A549 (cell line): ENCODE measurements at regions not wholly inside any gene's neighbourhood (a gene's known extent, or its start where the extent isn't known, plus 50 kb on each side); places are given as distances from the start of the nearest gene placed in this dataset.

Experiments used
- ATAC-seq, 2 experiments: fragments of 200-7000 bp in 1 of 2; fragments of >200 bp in 1 of 2; cut with Nextera tagmentation in 1 of 2; cut with Tn5 transposase in 1 of 2; 3 replicates each; pipeline versions ENCODE4 v1.8.0 to v1.9.1; 2018 to 2020; ENCODE audit warnings: mild to moderate bottlenecking in 1 of 2, moderate library complexity in 1 of 2
- CTCF ChIA-PET: fragments of 300-600 bp; sonication (Branson Sonifier 250); formaldehyde crosslinking; extraction: SDS; loops from one replicate; lab custom pipeline; 2021; ENCODE audit warnings: antibody characterized with exemption, inconsistent platforms; lab: Yijun Ruan, JAX
- POLR2A ChIA-PET: fragments of 350-600 bp; formaldehyde crosslinking; extraction: SDS; loops from one replicate; lab custom pipeline; 2021; ENCODE audit warnings: antibody characterized with exemption, inconsistent platforms; lab: Yijun Ruan, JAX
- DNase-seq, 2 experiments: peaks; one replicate each; pipeline versions ENCODE4 v3.0.0 to v3.0.0-alpha.2; 2011 to 2016; ENCODE audit warnings: low read depth in 1 of 2, low spot score in 1 of 2
- FAIRE-seq: peaks from 2 replicates; lab custom pipeline; 2011; peaks lifted over from hg19 to GRCh38; lab: Jason Lieb, UNC
- H3K27ac ChIP-seq, 2 experiments: fragments of >200 bp; sonication (Bioruptor Twin); formaldehyde crosslinking; 3 replicates each; pipeline ENCODE4 v1.5.1; 2016 to 2017
- H3K4me1 ChIP-seq: fragments of >200 bp; sonication (Bioruptor Twin); formaldehyde crosslinking; 3 replicates; pipeline ENCODE4 v1.6.1; 2016
- H3K4me2 ChIP-seq: fragments of >200 bp; sonication (Bioruptor Twin); formaldehyde crosslinking; 3 replicates; pipeline ENCODE4 v1.6.1; 2016
- H3K4me3 ChIP-seq: fragments of >200 bp; sonication (Bioruptor Twin); formaldehyde crosslinking; 3 replicates; pipeline ENCODE4 v1.5.1; 2016
- H3K9me3 ChIP-seq: fragments of >200 bp; sonication (Bioruptor Twin); formaldehyde crosslinking; 3 replicates; pipeline ENCODE4 v1.6.1; 2016
- BCL3 ChIP-seq: fragments of >200 bp; sonication (Bioruptor Twin); formaldehyde crosslinking; IDR thresholded peaks from 3 replicates; pipeline ENCODE4 v1.6.1; 2016
- BHLHE40 ChIP-seq: IDR thresholded peaks from 2 replicates; pipeline ENCODE4 v1.6.1; 2012; ENCODE audit warnings: low read depth, low read length, inconsistent platforms
- CBX2 ChIP-seq: fragments of 200-600 bp; sonication (generic); IDR thresholded peaks from 2 replicates; pipeline ENCODE4 v1.6.1; 2016; ENCODE audit warnings: low read depth, mild to moderate bottlenecking, borderline replicate concordance
- CEBPB ChIP-seq, 2 experiments: fragments of >200 bp in 1 of 2; sonication (Bioruptor Twin) in 1 of 2; formaldehyde crosslinking in 1 of 2; IDR thresholded peaks; 2 replicates each; pipeline ENCODE4 v1.6.1; 2012 to 2016
- EHMT2 ChIP-seq: fragments of 200-600 bp; sonication (generic); IDR thresholded peaks from 2 replicates; pipeline ENCODE4 v1.6.1; 2016; ENCODE audit warnings: antibody characterized with exemption, low read depth, mild to moderate bottlenecking, moderate library complexity
- GATA3 ChIP-seq: IDR thresholded peaks from 2 replicates; pipeline ENCODE4 v1.6.1; 2012; ENCODE audit warnings: borderline replicate concordance
- HOXA7 ChIP-seq: fragments of 250-450 bp; sonication (Bioruptor Pico); IDR thresholded peaks from 2 replicates; pipeline ENCODE4 v1.5.0; 2020; ENCODE audit warnings: mild to moderate bottlenecking, moderate library complexity
- JUNB ChIP-seq: fragments of >200 bp; sonication (Bioruptor Twin); formaldehyde crosslinking; IDR thresholded peaks from 2 replicates; pipeline ENCODE4 v1.6.1; 2016
- KDM5A ChIP-seq: fragments of 200-600 bp; sonication (generic); IDR thresholded peaks from 2 replicates; pipeline ENCODE4 v1.6.1; 2016; ENCODE audit warnings: antibody characterized with exemption, mild to moderate bottlenecking
- MAX ChIP-seq: IDR thresholded peaks from 2 replicates; pipeline ENCODE4 v1.6.1; 2012
- MYC ChIP-seq: IDR thresholded peaks from 2 replicates; pipeline ENCODE4 v1.6.1; 2012; ENCODE audit warnings: mild to moderate bottlenecking, inconsistent platforms, low read length, improper control_type of control experiment, borderline replicate concordance
- NFE2L2 ChIP-seq: fragments of 150-350 bp; conservative IDR thresholded peaks from 2 replicates; pipeline ENCODE4 v1.6.1; 2014; ENCODE audit warnings: low read length
- RAD21 ChIP-seq, 2 experiments: fragments of >200 bp in 1 of 2; sonication (Bioruptor Twin) in 1 of 2; formaldehyde crosslinking in 1 of 2; IDR thresholded peaks in 1 of 2; conservative IDR thresholded peaks in 1 of 2; 2 replicates in 1 of 2; 3 replicates in 1 of 2; pipeline ENCODE4 v1.6.1; 2012 to 2018; ENCODE audit warnings: inconsistent platforms in 1 of 2
- RCOR1 ChIP-seq: fragments of 150-350 bp; IDR thresholded peaks from 2 replicates; pipeline ENCODE4 v1.6.1; 2014; ENCODE audit warnings: antibody characterized with exemption, low read length, low read depth
- RFX5 ChIP-seq: fragments of 450-650 bp; IDR thresholded peaks from 2 replicates; pipeline ENCODE4 v1.7.1; 2014; ENCODE audit warnings: antibody characterized with exemption, mild to moderate bottlenecking, moderate library complexity
- RNF2 ChIP-seq: fragments of 200-600 bp; sonication (generic); IDR thresholded peaks from 2 replicates; pipeline ENCODE4 v1.6.1; 2016; ENCODE audit warnings: low read depth, mild to moderate bottlenecking, antibody characterized with exemption, moderate library complexity, borderline replicate concordance
- TFCP2L1 ChIP-seq: fragments of 250-450 bp; sonication (Bioruptor Pico); IDR thresholded peaks from 2 replicates; pipeline ENCODE4 v1.5.0; 2021; ENCODE audit warnings: mild to moderate bottlenecking
- TP53 ChIP-seq: fragments of 250-450 bp; sonication (Bioruptor Pico); IDR thresholded peaks from 2 replicates; pipeline ENCODE4 v1.5.0; 2021; ENCODE audit warnings: mild to moderate bottlenecking, moderate library complexity
- ZNF302 ChIP-seq: fragments of 250-450 bp; sonication (Bioruptor Pico); IDR thresholded peaks from 2 replicates; pipeline ENCODE4 v1.9.0; 2021; ENCODE audit warnings: inconsistent platforms, mild to moderate bottlenecking, moderate library complexity
- WGBS: methylation state at CpG from one replicate; pipeline ENCODE4 v1.1.6; 2017; ENCODE audit errors: missing lambda C conversion rate; 5-methylcytosine and 5-hydroxymethylcytosine counted together
- TF ChIP-seq, protein P1 (sequence below): fragments of 450-650 bp; IDR thresholded peaks from 2 replicates; pipeline ENCODE4 v1.6.1; 2014; ENCODE audit warnings: antibody characterized with exemption
- TF ChIP-seq, protein P2 (sequence below): IDR thresholded peaks from 2 replicates; pipeline ENCODE4 v1.6.1; 2012; ENCODE audit warnings: low read depth, borderline replicate concordance
- TF ChIP-seq, protein P3 (sequence below): fragments of >200 bp; sonication (Bioruptor Twin); formaldehyde crosslinking; IDR thresholded peaks from 3 replicates; pipeline ENCODE4 v1.5.1; 2016

DNA sequence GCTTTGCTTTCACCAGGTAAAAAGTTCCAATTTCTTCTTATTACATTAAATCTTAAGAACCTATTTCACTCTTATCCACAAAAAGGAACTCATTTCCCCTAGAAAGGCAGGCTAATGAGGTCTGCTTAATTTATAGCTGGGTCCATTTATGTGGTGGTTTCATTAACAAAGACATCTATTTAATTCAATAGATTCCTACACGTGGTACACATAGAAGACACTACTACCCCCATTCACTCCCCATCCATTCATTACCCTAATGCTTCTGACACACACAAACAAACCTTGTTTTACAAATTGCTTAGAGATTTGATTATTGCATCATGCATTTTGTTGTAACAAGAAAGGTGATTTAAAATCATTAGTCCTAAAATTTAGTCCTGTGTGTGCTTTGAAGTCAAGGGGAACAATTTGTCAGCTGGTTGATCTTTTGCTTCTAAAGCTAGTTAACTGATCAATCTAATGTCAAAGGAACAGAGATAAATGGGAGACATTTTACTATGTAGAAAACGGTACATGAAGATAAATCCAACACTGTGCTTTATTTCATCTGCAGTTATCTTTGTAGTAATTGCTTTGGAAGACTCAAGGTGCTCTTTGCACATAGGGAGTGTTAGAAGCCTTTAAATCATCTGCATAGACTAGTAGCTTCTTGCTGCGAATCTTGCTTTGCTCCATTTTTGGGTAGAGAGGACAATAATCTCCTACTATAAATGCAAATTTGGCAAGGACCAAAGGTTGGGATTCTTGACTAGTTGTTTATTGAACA lies 379.2 kb downstream of the CDH11 start:
- POLR2A ChIA-PET: no interaction called here
- H3K4me1 ChIP-seq: no peaks in the 10 kb centered on the region
- TF ChIP-seq MYC: no peak
- TF ChIP-seq RAD21 (conservative IDR thresholded peaks at IDR 0.05 in 1 of 2, IDR thresholded peaks at IDR 0.05 in 1 of 2): no peak
- no peak for TF ChIP-seq EHMT2
- no peak for TF ChIP-seq TFCP2L1 (CRISPR knock-in tag)
- TF ChIP-seq, all 56 proteins: peak for 0
- ATAC-seq (no peak), FAIRE-seq (no peak), DNase-seq (no peak)
- Histone ChIP-seq H3K4me3 (no peak overlapping the region), H3K27ac (no peak overlapping the region), H3K4me2 (no peak overlapping the region), H3K9me3 (no peaks in the 10 kb centered on the region)
- under 1% methylated on average over 3 of the region's 3 CpGs for WGBS
- CTCF ChIA-PET: no interaction called here

GRCh38 chr16:64740261-64740660 lies 381.6 kb downstream of the CDH11 start:
- DNase-seq (no peak), ATAC-seq (no peak), FAIRE-seq (no peak)
- Histone ChIP-seq H3K27ac (no peak overlapping the region), H3K9me3 (no peaks in the 10 kb centered on the region), H3K4me1 (no peaks in the 10 kb centered on the region), H3K4me2 (no peak overlapping the region), H3K4me3 (no peak overlapping the region)
- ChIA-PET CTCF (no interaction called here), POLR2A (no interaction called here)
- 3% methylated on average over 2 of the region's 2 CpGs for WGBS
- TF ChIP-seq CBX2 (no peak), BHLHE40 (no peak), RCOR1 (no peak), GATA3 (no peak), RNF2 (no peak), ZNF302 (no peak), HOXA7 (no peak), KDM5A (no peak), BCL3 (no peak), MAX (no peak), RAD21 (conservative IDR thresholded peaks at IDR 0.05 in 1 of 2, IDR thresholded peaks at IDR 0.05 in 1 of 2) (no peak), TP53 (CRISPR knock-in tag) (no peak), CEBPB (IDR thresholded peaks at IDR 0.05) (no peak), NFE2L2 (no peak), JUNB (no peak), RFX5 (no peak)
- TF ChIP-seq, protein P1, sequence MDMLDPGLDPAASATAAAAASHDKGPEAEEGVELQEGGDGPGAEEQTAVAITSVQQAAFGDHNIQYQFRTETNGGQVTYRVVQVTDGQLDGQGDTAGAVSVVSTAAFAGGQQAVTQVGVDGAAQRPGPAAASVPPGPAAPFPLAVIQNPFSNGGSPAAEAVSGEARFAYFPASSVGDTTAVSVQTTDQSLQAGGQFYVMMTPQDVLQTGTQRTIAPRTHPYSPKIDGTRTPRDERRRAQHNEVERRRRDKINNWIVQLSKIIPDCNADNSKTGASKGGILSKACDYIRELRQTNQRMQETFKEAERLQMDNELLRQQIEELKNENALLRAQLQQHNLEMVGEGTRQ: no peak
- TF ChIP-seq, protein P2, sequence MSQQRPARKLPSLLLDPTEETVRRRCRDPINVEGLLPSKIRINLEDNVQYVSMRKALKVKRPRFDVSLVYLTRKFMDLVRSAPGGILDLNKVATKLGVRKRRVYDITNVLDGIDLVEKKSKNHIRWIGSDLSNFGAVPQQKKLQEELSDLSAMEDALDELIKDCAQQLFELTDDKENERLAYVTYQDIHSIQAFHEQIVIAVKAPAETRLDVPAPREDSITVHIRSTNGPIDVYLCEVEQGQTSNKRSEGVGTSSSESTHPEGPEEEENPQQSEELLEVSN: no peak
- TF ChIP-seq, protein P3, sequence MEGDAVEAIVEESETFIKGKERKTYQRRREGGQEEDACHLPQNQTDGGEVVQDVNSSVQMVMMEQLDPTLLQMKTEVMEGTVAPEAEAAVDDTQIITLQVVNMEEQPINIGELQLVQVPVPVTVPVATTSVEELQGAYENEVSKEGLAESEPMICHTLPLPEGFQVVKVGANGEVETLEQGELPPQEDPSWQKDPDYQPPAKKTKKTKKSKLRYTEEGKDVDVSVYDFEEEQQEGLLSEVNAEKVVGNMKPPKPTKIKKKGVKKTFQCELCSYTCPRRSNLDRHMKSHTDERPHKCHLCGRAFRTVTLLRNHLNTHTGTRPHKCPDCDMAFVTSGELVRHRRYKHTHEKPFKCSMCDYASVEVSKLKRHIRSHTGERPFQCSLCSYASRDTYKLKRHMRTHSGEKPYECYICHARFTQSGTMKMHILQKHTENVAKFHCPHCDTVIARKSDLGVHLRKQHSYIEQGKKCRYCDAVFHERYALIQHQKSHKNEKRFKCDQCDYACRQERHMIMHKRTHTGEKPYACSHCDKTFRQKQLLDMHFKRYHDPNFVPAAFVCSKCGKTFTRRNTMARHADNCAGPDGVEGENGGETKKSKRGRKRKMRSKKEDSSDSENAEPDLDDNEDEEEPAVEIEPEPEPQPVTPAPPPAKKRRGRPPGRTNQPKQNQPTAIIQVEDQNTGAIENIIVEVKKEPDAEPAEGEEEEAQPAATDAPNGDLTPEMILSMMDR: no peak
- TF ChIP-seq, all 56 proteins: peak for 0
